ENCODE measurements at regions not wholly inside any gene's neighbourhood (a gene's known extent, or its start where the extent isn't known, plus 50 kb on each side); places are given as distances from the start of the nearest gene placed in this dataset.

GRCh38 chr5:107265193-107265592 lies 405.5 kb downstream of the EFNA5 start:
- no peak for TF ChIP-seq EZH2 (IDR thresholded peaks at IDR 0.05; ENCODE audit: borderline replicate concordance, low read length)
- TF ChIP-seq, protein P1, sequence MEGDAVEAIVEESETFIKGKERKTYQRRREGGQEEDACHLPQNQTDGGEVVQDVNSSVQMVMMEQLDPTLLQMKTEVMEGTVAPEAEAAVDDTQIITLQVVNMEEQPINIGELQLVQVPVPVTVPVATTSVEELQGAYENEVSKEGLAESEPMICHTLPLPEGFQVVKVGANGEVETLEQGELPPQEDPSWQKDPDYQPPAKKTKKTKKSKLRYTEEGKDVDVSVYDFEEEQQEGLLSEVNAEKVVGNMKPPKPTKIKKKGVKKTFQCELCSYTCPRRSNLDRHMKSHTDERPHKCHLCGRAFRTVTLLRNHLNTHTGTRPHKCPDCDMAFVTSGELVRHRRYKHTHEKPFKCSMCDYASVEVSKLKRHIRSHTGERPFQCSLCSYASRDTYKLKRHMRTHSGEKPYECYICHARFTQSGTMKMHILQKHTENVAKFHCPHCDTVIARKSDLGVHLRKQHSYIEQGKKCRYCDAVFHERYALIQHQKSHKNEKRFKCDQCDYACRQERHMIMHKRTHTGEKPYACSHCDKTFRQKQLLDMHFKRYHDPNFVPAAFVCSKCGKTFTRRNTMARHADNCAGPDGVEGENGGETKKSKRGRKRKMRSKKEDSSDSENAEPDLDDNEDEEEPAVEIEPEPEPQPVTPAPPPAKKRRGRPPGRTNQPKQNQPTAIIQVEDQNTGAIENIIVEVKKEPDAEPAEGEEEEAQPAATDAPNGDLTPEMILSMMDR (IDR thresholded peaks at IDR 0.05; ENCODE audit: low read length): no peak
